HL-60 (cell line): ENCODE measurements at regions not wholly inside any gene's neighbourhood (a gene's known extent, or its start where the extent isn't known, plus 50 kb on each side); places are given as distances from the start of the nearest gene placed in this dataset.

Source experiments
- POLR2AphosphoS5 ChIP-seq: IDR thresholded peaks from 2 replicates; pipeline ENCODE4 v1.6.1; 2012; ENCODE audit warnings: low read depth
- SPI1 ChIP-seq: IDR thresholded peaks from 2 replicates; pipeline ENCODE4 v1.6.1; 2012; ENCODE audit warnings: low read depth, mild to moderate bottlenecking, borderline replicate concordance
- TF ChIP-seq, protein P1 (sequence below): IDR thresholded peaks from one replicate; pipeline ENCODE4 v1.5.1; 2011; ENCODE audit warnings: low read length, control low read depth, inconsistent platforms; ENCODE audit not compliant: insufficient read depth
- TF ChIP-seq, protein P2 (sequence below): IDR thresholded peaks from 2 replicates; pipeline ENCODE4 v1.6.1; 2012; ENCODE audit warnings: low read depth; ENCODE audit not compliant: insufficient replicate concordance

DNA sequence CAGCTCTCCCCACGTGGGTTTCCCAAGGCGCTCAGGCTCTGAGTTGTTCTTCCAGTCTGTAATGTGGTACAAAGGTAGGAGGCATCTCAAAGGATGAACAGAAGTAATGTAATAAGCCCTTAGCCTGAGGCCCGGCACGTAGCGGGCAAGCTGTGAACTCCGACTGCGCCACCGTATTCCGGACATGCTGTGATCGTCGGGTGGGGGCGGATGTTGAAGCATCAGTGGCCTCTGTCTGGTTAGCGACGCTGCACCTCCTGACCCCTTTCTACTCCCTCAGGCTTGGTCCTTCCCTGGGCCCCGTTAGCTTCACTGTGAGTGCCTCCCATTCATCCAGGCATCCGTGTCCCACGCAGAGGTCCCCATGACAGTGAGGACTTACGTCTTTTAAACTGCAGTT is 151.7 kb downstream of the ERMARD start:
- TF ChIP-seq, protein P1, sequence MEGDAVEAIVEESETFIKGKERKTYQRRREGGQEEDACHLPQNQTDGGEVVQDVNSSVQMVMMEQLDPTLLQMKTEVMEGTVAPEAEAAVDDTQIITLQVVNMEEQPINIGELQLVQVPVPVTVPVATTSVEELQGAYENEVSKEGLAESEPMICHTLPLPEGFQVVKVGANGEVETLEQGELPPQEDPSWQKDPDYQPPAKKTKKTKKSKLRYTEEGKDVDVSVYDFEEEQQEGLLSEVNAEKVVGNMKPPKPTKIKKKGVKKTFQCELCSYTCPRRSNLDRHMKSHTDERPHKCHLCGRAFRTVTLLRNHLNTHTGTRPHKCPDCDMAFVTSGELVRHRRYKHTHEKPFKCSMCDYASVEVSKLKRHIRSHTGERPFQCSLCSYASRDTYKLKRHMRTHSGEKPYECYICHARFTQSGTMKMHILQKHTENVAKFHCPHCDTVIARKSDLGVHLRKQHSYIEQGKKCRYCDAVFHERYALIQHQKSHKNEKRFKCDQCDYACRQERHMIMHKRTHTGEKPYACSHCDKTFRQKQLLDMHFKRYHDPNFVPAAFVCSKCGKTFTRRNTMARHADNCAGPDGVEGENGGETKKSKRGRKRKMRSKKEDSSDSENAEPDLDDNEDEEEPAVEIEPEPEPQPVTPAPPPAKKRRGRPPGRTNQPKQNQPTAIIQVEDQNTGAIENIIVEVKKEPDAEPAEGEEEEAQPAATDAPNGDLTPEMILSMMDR, result no peak
- TF ChIP-seq POLR2AphosphoS5, result no peak
- TF ChIP-seq, protein P2, sequence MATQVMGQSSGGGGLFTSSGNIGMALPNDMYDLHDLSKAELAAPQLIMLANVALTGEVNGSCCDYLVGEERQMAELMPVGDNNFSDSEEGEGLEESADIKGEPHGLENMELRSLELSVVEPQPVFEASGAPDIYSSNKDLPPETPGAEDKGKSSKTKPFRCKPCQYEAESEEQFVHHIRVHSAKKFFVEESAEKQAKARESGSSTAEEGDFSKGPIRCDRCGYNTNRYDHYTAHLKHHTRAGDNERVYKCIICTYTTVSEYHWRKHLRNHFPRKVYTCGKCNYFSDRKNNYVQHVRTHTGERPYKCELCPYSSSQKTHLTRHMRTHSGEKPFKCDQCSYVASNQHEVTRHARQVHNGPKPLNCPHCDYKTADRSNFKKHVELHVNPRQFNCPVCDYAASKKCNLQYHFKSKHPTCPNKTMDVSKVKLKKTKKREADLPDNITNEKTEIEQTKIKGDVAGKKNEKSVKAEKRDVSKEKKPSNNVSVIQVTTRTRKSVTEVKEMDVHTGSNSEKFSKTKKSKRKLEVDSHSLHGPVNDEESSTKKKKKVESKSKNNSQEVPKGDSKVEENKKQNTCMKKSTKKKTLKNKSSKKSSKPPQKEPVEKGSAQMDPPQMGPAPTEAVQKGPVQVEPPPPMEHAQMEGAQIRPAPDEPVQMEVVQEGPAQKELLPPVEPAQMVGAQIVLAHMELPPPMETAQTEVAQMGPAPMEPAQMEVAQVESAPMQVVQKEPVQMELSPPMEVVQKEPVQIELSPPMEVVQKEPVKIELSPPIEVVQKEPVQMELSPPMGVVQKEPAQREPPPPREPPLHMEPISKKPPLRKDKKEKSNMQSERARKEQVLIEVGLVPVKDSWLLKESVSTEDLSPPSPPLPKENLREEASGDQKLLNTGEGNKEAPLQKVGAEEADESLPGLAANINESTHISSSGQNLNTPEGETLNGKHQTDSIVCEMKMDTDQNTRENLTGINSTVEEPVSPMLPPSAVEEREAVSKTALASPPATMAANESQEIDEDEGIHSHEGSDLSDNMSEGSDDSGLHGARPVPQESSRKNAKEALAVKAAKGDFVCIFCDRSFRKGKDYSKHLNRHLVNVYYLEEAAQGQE, result no peak
- TF ChIP-seq SPI1, result no peak
